AML-193 (cell line): ENCODE measurements at regions not wholly inside any gene's neighbourhood (a gene's known extent, or its start where the extent isn't known, plus 50 kb on each side); places are given as distances from the start of the nearest gene placed in this dataset.
"Not testable (repeated sequence)": the region's sequence is repeated elsewhere in the genome, so short reads cannot be mapped to it uniquely, and the experiment has no call there.

ENCODE experiments used
- DNase-seq, 2 experiments: peaks; one replicate each; lab custom pipeline; 2025; lab: John Stamatoyannopoulos, UW

DNA sequence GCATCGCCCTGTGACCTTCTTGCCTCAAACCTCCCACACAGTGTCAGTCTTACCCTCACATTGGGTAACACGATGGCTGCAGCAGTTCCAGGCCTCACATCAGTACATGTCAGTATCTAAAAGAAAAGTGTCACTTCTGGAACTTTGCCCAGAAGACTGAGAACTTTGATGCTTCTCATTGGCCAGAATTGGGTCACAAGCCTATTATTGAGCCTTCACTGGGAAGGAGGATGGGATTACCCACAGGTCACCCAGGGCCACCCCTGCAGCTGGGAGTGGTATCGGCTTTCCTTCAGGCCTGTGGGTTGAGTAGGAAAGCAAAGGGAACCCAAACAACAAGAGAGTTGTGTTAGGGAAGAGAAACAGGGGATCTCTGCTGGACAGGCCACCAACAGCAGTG is 111.5 kb downstream of the NPY start:
- DNase-seq: no peak

GRCh38 chr7:24396387-24396786 is 112.4 kb downstream of the NPY start:
- DNase-seq: not testable (repeated sequence)

DNA sequence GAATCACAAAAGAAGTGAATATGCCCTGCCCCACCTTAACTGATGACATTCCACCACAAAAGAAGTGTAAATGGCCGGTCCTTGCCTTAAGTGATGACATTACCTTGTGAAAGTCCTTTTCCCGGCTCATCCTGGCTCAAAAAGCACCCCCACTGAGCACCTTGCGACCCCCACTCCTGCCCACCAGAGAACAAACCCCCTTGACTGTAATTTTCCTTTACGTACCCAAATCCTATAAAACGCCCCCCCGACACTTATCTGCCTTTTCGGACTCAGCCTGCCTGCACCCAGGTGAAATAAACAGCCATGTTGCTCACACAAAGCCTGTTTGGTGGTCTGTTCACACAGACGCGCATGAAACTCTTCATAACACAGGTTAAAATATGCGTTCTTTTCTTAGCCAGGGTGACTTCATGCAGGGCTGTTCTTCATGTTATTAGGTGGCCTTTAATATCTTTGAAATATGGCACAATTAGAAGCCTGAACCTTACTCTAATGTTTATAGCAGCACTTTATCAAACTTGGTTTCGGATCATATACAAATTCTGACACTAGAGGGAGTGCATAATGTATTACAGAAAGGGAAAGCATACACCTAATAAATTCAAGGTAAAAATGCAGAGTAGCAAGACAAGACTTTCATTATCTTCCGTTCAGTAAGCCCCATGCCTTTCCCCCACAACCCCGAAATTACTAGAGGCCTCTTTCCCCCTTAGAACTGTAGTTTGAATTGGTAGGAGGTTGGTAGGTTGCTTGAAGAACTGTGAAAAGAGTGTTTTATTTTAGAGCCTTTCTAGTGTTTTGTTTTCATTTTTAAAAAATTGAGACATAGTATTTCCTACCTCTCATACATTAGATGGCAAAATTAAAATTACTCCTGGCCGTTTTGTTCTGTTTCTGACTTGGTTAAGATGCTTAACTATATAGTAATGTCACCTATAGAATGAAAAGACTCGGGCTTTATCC is 117.9 kb downstream of the NPY start:
- peak in 1 of 2 experiments; percentile 1 for DNase-seq

GRCh38 chr7:24402655-24403054 is 118.7 kb downstream of the NPY start:
- no peak for DNase-seq

- DNase-seq: no peak
Measured at GRCh38 chr7:24403557-24403956, 119.6 kb downstream of the NPY start.

GRCh38 chr7:24404315-24404714 is 120.3 kb downstream of the NPY start:
- no peak for DNase-seq

DNA sequence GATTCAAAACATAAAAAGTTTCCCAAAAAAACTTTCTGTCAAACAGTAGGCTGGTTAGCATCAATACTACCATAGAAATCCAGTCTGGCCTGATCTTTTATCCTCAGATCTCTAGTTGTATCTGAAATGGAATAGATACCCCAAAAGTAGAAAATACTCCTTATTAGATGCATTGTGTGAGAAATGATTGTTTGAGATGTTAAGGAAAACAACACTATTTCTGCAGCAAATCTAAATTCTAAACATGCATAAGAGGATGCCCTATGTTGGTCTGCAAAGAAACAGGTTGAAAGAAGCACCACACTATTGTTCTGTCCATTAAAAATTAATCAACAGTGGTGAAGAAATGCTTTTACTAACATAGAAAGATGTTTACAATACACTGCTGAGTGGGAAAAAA is 121.0 kb downstream of the NPY start:
- no peak for DNase-seq

- DNase-seq: no peak
Measured at GRCh38 chr7:24406053-24406788, 122.2 kb downstream of the NPY start.

DNA sequence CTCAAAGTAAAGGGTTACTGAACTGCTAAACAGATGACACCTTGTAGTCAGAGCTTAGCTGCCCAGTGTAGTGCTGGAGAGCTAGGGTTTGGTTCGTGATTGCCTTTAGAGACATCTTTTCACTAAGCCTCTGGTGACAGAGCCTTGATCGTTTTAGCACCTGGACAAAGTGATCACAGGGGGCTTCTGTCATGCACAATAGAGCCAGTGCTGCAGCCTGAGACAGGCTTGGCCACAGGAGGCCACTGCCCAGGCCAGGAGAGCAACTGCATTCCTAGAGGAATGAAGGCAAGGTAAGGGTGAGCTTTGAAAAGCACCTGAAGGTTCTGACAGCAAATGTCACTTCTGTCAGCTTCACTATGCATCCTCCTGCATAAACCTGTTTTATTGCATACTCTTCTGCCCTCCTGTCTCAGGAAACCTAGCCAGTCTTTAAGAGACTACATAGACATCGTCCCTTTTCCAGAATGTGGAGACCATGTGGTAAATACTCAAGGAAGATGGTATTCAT is 122.9 kb downstream of the NPY start:
- DNase-seq: no peak

GRCh38 chr7:24407965-24408364 is 124.0 kb downstream of the NPY start:
- no peak for DNase-seq

GRCh38 chr7:24408798-24409430 is 124.9 kb downstream of the NPY start:
- DNase-seq: no peak

DNA sequence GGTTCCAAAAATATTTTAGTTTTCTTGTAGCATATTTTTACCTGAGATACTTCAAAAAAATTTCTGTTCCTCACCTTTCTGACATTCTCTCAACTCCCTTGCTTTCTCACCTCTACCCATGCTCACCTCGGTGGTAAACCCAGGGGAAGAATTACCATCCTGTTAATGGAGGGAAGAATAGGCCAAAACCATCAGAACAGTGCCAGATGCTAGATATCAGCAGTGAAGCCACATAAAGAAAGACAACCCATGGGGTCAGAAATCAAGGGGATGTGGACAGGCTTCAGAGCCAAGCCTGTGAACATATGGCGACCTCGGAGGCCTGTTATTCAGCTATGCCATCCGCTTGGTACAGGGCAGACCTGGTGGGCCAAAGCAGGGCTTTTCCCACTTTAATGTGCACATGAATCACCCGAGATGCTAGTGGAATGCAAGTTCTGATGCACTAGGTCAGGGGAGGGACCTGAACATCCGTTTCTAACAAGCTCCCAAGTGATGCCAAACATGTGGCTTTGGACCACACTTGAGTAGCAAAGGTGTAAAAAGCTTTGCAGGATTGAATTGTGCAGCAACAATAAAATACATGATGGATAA is 125.5 kb downstream of the NPY start:
- no peak for DNase-seq

DNA sequence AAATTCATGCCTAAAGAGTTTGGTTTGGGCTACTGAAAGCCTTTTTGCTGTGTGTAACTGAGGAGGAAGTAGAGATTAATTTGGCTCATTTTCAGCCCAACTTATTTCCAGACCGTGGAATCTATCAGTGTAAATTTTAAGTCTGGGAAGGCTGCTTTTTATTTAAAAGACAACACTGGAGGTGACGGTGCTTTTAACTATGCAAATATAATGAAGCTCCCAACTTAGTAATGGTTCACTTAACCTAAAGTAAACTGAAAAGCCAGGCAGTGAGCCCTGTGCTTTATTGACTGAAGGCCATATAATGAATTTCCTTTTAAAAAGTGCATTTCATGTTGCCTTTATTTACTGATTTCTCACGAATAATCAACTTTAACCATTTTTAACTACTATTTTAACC is 127.2 kb downstream of the NPY start:
- DNase-seq: no peak

- no peak for DNase-seq
Measured at GRCh38 chr7:24417526-24418120, 133.6 kb downstream of the NPY start.

GRCh38 chr7:24419077-24419476 is 135.1 kb downstream of the NPY start:
- DNase-seq: no peak

DNA sequence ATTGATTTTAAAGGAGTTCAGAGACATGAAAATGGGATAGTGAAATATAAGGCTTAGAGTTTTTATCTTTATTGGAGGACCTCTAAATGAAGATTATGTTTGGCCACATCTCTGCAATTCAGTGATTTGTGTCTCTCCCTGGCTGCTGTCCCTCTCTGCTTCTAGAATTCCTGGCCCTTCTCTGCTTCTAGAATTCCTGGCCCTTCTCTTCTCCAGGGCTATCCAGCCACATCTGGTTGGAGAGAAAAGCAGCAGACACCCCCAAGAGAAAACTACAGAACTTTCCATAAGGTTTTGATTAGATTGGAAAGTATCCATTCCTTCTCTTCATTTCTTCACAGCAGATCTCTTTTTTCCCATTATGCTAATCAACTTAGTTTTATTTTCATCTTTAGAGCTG is 135.5 kb downstream of the NPY start:
- no peak for DNase-seq

DNA sequence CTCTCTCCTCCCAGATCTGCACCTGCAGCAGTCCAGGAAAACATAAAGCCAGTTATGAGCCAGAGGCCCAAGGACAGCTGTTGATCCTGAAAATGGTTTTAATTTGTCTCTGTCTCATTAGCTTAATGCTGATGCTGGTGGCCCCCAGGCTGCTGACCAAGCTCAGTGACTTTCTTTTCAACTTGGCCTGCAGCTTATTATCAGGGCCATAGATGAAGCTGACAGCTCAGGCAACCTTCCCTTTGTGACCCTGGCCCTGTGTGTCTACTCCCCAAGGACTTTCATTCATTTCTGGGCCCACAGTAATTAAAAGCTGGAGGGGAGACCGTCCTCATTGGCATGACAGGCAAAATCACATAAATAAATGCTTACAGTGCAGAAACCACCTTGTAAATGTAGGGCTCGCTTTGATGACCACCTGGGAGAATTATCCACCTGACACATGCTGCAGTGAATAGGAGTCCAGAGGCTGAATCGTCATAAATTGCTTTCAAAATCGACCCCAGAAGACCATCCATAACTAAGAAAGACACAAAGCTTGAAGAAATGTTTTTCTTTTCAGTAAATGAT is 138.5 kb downstream of the NPY start:
- no peak for DNase-seq

DNA sequence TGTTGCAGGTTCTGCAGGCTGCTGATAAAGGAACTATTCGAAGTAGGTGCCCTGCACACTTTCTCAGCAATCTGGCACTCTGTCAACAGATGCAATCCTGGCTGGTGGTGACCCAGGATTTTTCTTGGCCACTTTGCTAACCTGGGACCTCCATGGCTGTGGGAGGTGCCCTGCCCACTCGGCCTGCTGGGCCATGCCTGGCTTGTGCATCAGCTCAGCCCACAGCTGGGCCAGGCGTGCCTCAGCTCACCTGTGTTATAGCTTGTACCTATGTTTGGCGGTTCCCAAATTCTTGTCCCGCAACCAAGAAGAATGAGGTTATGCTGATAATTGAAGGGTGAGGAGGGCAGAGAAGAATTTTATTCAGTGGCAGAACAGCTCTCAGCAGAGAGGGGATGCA is 141.7 kb downstream of the NPY start:
- no peak for DNase-seq

GRCh38 chr7:24427048-24427447 is 143.1 kb downstream of the NPY start:
- no peak for DNase-seq

- no peak for DNase-seq
Measured at GRCh38 chr7:24428676-24429075, 144.6 kb upstream of the PALS2 start.

DNA sequence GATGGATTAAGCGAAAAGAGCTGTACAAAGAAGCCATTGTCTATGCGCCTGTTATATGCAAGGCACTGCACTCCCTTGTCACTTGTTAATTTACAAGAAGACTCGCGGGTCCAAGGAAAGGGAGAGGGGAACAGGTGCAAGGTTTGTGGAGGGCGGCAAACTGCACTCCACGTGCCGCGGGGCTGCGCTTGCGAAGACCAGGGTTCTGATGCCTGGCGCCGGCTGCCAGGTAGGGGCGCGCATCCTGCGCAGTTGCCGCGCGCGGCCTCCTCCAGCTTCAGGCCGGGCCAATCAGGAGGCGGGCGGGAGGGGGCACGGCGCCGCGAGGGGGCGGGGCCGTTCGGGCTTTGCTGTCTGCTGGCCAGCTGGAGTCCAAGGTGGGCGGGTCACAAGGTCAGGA is 140.6 kb upstream of the PALS2 start:
- DNase-seq: no peak
